ENCODE measurements at regions not wholly inside any gene's neighbourhood (a gene's known extent, or its start where the extent isn't known, plus 50 kb on each side); places are given as distances from the start of the nearest gene placed in this dataset.

DNA sequence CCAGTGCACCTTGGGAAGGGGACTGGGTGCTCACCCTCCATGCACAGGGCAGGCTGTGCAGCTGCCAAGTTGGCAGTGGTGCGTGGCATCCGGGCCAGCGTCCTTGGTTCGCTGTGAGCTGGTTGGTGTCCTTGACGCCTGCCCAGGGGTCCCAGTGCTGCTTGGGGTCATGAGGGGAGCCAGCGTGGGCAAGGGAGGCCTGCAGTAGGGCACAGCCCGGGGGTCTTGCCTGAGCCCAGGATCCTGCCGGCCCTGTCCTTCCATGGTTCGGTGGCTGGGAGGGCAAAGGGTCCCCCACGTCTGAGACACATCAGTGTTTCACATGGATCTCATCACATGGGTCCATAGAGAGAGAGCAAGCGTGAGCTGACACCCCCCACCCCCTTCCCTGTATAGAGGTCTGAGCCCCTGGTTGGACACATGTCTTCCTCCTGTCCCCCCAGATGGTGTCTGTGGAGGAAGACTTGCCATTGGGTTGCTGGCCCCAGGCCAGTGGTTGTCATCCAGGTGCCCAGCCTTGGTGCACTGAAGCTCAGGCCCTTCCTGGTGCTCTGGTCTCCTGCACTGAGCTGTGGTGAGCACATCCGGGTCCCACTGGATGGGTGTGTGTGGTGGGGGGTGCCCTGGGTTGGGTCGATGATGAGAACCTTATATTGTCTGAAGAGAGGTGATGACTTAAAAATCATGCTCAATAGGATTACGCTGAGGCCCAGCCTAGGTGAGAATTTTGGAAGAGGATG lies 232.3 kb downstream of the SNRPN start:
- Histone ChIP-seq H3K4ac (ENCODE audit: low read depth in 1 of 2, low read length in 2 of 2) (no peak overlapping the region), H3K36me3 (ENCODE audit: control insufficient read depth in 1 of 2, insufficient read depth in 2 of 2, low read depth in 1 of 2, low read length in 2 of 2) (no peaks in the 10 kb centered on the region), H3K4me2 (ENCODE audit: low read length, poor library complexity, severe bottlenecking) (no peak overlapping the region), H3K14ac (ENCODE audit: low read length in 2 of 2) (no peak overlapping the region), H3K4me3 (ENCODE audit: insufficient read depth in 1 of 2, low read depth in 1 of 2, low read length in 2 of 2) (no peak overlapping the region), H3K27me3 (ENCODE audit: control insufficient read depth in 1 of 2, insufficient read depth in 1 of 2, low read length in 2 of 2) (no peaks in the 10 kb centered on the region), H3K18ac (ENCODE audit: low read depth in 1 of 2, low read length in 2 of 2) (no peak overlapping the region), H2BK15ac (ENCODE audit: low read depth, poor library complexity, severe bottlenecking) (no peak overlapping the region), H4K91ac (ENCODE audit: low read length) (no peak overlapping the region), H3K23ac (ENCODE audit: low read length in 2 of 2) (no peak overlapping the region), H3K9me3 (ENCODE audit: control insufficient read depth, low read length) (no peaks in the 10 kb centered on the region), H3K4me1 (ENCODE audit: control insufficient read depth, insufficient read depth, low read depth, low read length) (no peaks in the 10 kb centered on the region), H2BK120ac (ENCODE audit: low read depth, low read length) (no peak overlapping the region), H3K79me1 (replicated peaks; ENCODE audit: low read length, poor library complexity, severe bottlenecking) (no peaks in the 10 kb centered on the region), H2AFZ (ENCODE audit: low read depth, low read length) (no peak overlapping the region), H3K9ac (ENCODE audit: low read length) (no peak overlapping the region), H2BK12ac (ENCODE audit: low read length in 2 of 2) (no peak overlapping the region), H4K8ac (ENCODE audit: low read length) (no peak overlapping the region), H2BK5ac (ENCODE audit: low read depth, low read length, poor library complexity, severe bottlenecking) (no peak overlapping the region), H2AK5ac (ENCODE audit: low read length, severe bottlenecking) (no peak overlapping the region), H3K27ac (ENCODE audit: low read length, poor library complexity, severe bottlenecking) (no peak overlapping the region)
- 87% methylated on average over 14 of the region's 14 CpGs for WGBS
- DNase-seq = no peak

DNA sequence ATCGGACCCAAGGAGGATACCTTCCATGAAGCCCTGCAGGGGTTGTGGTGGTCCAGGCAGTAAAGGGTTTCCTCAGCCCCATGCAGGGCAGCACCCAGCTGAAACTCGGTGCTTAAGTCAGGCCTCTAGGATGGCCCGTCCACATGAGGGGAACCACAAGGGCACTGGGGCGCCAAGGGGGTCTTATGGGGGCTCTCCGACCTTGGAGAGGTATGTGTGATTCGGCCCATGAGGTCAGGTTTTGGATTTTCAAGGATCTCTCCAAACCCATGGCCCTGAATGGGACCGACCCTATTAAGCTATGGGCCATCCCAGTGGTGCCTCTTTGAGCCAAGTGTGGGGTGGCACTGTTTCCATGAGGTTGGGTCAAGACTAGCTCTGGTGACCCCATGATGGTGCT lies 233.3 kb downstream of the SNRPN start:
- Histone ChIP-seq H4K8ac (ENCODE audit: low read length) (no peak overlapping the region), H3K27ac (ENCODE audit: low read length, poor library complexity, severe bottlenecking) (no peak overlapping the region), H2BK5ac (ENCODE audit: low read depth, low read length, poor library complexity, severe bottlenecking) (no peak overlapping the region), H3K4ac (ENCODE audit: low read depth in 1 of 2, low read length in 2 of 2) (no peak overlapping the region), H3K79me1 (replicated peaks; ENCODE audit: low read length, poor library complexity, severe bottlenecking) (no peaks in the 10 kb centered on the region), H3K36me3 (ENCODE audit: control insufficient read depth in 1 of 2, insufficient read depth in 2 of 2, low read depth in 1 of 2, low read length in 2 of 2) (no peaks in the 10 kb centered on the region), H3K18ac (ENCODE audit: low read depth in 1 of 2, low read length in 2 of 2) (no peak overlapping the region), H3K27me3 (ENCODE audit: control insufficient read depth in 1 of 2, insufficient read depth in 1 of 2, low read length in 2 of 2) (no peaks in the 10 kb centered on the region), H2BK120ac (ENCODE audit: low read depth, low read length) (no peak overlapping the region), H2BK15ac (ENCODE audit: low read depth, poor library complexity, severe bottlenecking) (no peak overlapping the region), H2BK12ac (ENCODE audit: low read length in 2 of 2) (no peak overlapping the region), H2AFZ (ENCODE audit: low read depth, low read length) (no peak overlapping the region), H3K9ac (ENCODE audit: low read length) (no peak overlapping the region), H3K4me2 (ENCODE audit: low read length, poor library complexity, severe bottlenecking) (no peak overlapping the region), H2AK5ac (ENCODE audit: low read length, severe bottlenecking) (no peak overlapping the region), H4K91ac (ENCODE audit: low read length) (no peak overlapping the region), H3K14ac (ENCODE audit: low read length in 2 of 2) (no peak overlapping the region), H3K23ac (ENCODE audit: low read length in 2 of 2) (no peak overlapping the region), H3K4me1 (ENCODE audit: control insufficient read depth, insufficient read depth, low read depth, low read length) (no peaks in the 10 kb centered on the region), H3K4me3 (ENCODE audit: insufficient read depth in 1 of 2, low read depth in 1 of 2, low read length in 2 of 2) (no peak overlapping the region), H3K9me3 (ENCODE audit: control insufficient read depth, low read length) (no peaks in the 10 kb centered on the region)
- DNase-seq = no peak
- 76% methylated on average over 7 of the region's 7 CpGs for WGBS

DNA sequence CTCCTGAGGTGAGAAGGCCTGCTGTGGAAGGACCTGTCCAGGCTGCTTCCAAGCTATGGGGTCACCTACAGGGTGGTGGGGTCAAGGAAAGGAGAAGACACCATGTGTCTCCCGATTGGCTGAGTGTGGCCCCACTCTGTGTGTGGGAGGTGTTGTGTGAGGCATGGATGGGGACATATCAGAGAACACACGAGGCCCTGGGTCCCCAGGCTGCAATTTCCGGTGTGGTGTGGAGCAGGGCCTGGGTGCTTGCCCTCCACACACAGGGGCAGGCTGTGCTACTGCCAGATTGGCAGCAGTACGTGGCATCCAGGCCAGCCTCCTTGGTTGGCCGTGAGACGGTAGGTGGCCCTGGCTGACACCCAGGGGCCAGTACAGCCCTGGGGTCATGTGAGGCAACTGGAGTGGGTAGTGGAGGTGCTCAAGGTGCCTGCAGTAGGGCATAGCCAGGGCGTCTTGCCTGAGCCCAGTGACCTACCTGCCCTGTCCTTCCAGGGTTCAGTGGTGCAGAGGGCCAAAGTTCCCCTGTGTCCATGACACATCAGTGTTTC lies 233.8 kb downstream of the SNRPN start:
- Histone ChIP-seq H3K27ac (ENCODE audit: low read length, poor library complexity, severe bottlenecking) (no peak overlapping the region), H3K4me2 (ENCODE audit: low read length, poor library complexity, severe bottlenecking) (no peak overlapping the region), H3K9ac (ENCODE audit: low read length) (no peak overlapping the region), H2BK12ac (ENCODE audit: low read length in 2 of 2) (no peak overlapping the region), H3K23ac (ENCODE audit: low read length in 2 of 2) (no peak overlapping the region), H2BK5ac (ENCODE audit: low read depth, low read length, poor library complexity, severe bottlenecking) (no peak overlapping the region), H3K9me3 (ENCODE audit: control insufficient read depth, low read length) (no peaks in the 10 kb centered on the region), H4K91ac (ENCODE audit: low read length) (no peak overlapping the region), H3K36me3 (ENCODE audit: control insufficient read depth in 1 of 2, insufficient read depth in 2 of 2, low read depth in 1 of 2, low read length in 2 of 2) (no peaks in the 10 kb centered on the region), H3K79me1 (replicated peaks; ENCODE audit: low read length, poor library complexity, severe bottlenecking) (no peaks in the 10 kb centered on the region), H2BK15ac (ENCODE audit: low read depth, poor library complexity, severe bottlenecking) (no peak overlapping the region), H3K4ac (ENCODE audit: low read depth in 1 of 2, low read length in 2 of 2) (no peak overlapping the region), H3K27me3 (ENCODE audit: control insufficient read depth in 1 of 2, insufficient read depth in 1 of 2, low read length in 2 of 2) (no peaks in the 10 kb centered on the region), H2AFZ (ENCODE audit: low read depth, low read length) (peak overlapping the region; percentile 5), H3K14ac (ENCODE audit: low read length in 2 of 2) (no peak overlapping the region), H4K8ac (ENCODE audit: low read length) (no peak overlapping the region), H3K4me3 (ENCODE audit: insufficient read depth in 1 of 2, low read depth in 1 of 2, low read length in 2 of 2) (peak overlapping the region in 1 of 2 experiments; percentile 18), H2AK5ac (ENCODE audit: low read length, severe bottlenecking) (no peak overlapping the region), H3K18ac (ENCODE audit: low read depth in 1 of 2, low read length in 2 of 2) (no peak overlapping the region), H3K4me1 (ENCODE audit: control insufficient read depth, insufficient read depth, low read depth, low read length) (no peaks in the 10 kb centered on the region), H2BK120ac (ENCODE audit: low read depth, low read length) (no peak overlapping the region)
- DNase-seq = no peak
- 75% methylated on average over 7 of the region's 7 CpGs for WGBS

GRCh38 chr15:25189551-25189950 lies 234.8 kb downstream of the SNRPN start:
- no peaks in the 10 kb centered on the region for H3K79me1 ChIP-seq (replicated peaks; ENCODE audit: low read length, poor library complexity, severe bottlenecking)
- H2AFZ ChIP-seq (ENCODE audit: low read depth, low read length) = no peak overlapping the region
- H3K9ac ChIP-seq (ENCODE audit: low read length) = no peak overlapping the region
- H2AK5ac ChIP-seq (ENCODE audit: low read length, severe bottlenecking) = no peak overlapping the region
- H3K27me3 ChIP-seq (ENCODE audit: control insufficient read depth in 1 of 2, insufficient read depth in 1 of 2, low read length in 2 of 2) = no peaks in the 10 kb centered on the region
- no peak overlapping the region for H3K18ac ChIP-seq (ENCODE audit: low read depth in 1 of 2, low read length in 2 of 2)
- no peak overlapping the region for H2BK15ac ChIP-seq (ENCODE audit: low read depth, poor library complexity, severe bottlenecking)
- no peak overlapping the region for H3K23ac ChIP-seq (ENCODE audit: low read length in 2 of 2)
- no peaks in the 10 kb centered on the region for H3K36me3 ChIP-seq (ENCODE audit: control insufficient read depth in 1 of 2, insufficient read depth in 2 of 2, low read depth in 1 of 2, low read length in 2 of 2)
- no peak overlapping the region for H3K14ac ChIP-seq (ENCODE audit: low read length in 2 of 2)
- DNase-seq = no peak
- no peak overlapping the region for H2BK5ac ChIP-seq (ENCODE audit: low read depth, low read length, poor library complexity, severe bottlenecking)
- H2BK120ac ChIP-seq (ENCODE audit: low read depth, low read length) = no peak overlapping the region
- no peak overlapping the region for H3K4me2 ChIP-seq (ENCODE audit: low read length, poor library complexity, severe bottlenecking)
- H3K27ac ChIP-seq (ENCODE audit: low read length, poor library complexity, severe bottlenecking) = no peak overlapping the region
- H3K4me3 ChIP-seq (ENCODE audit: insufficient read depth in 1 of 2, low read depth in 1 of 2, low read length in 2 of 2) = no peak overlapping the region
- H2BK12ac ChIP-seq (ENCODE audit: low read length in 2 of 2) = no peak overlapping the region
- H3K4me1 ChIP-seq (ENCODE audit: control insufficient read depth, insufficient read depth, low read depth, low read length) = no peaks in the 10 kb centered on the region
- no peak overlapping the region for H4K91ac ChIP-seq (ENCODE audit: low read length)
- H4K8ac ChIP-seq (ENCODE audit: low read length) = no peak overlapping the region
- no peaks in the 10 kb centered on the region for H3K9me3 ChIP-seq (ENCODE audit: control insufficient read depth, low read length)
- 66% methylated on average over 11 of the region's 11 CpGs for WGBS
- H3K4ac ChIP-seq (ENCODE audit: low read depth in 1 of 2, low read length in 2 of 2) = no peak overlapping the region
